ENCODE measurements at regions not wholly inside any gene's neighbourhood (a gene's known extent, or its start where the extent isn't known, plus 50 kb on each side); places are given as distances from the start of the nearest gene placed in this dataset.
A peak's percentile ranks its signal among the peaks of the same experiment; 100 is the strongest.

- DNase-seq (ENCODE audit: low read depth), result no peak
Observed at GRCh38 chr12:98352218-98352811, 163.1 kb upstream of the TMPO start.

GRCh38 chr12:98352835-98353234 is 162.6 kb upstream of the TMPO start:
- DNase-seq (ENCODE audit: low read depth), result no peak

- DNase-seq (ENCODE audit: low read depth), result no peak
Observed at GRCh38 chr12:98354520-98355035, 160.8 kb upstream of the TMPO start.

- DNase-seq (ENCODE audit: low read depth), result no peak
Observed at GRCh38 chr12:98355322-98355721, 160.1 kb upstream of the TMPO start.

- no peak for DNase-seq (ENCODE audit: low read depth)
Observed at GRCh38 chr12:98355933-98356332, 159.5 kb upstream of the TMPO start.

GRCh38 chr12:98358144-98358543 is 157.2 kb upstream of the TMPO start:
- no peak for DNase-seq (ENCODE audit: low read depth)

GRCh38 chr12:98359856-98360255 is 155.5 kb upstream of the TMPO start:
- no peak for DNase-seq (ENCODE audit: low read depth)

- no peak for DNase-seq (ENCODE audit: low read depth)
Observed at GRCh38 chr12:98360401-98360800, 155.0 kb upstream of the TMPO start.

GRCh38 chr12:98369581-98369980 is 145.8 kb upstream of the TMPO start:
- no peak for DNase-seq (ENCODE audit: low read depth)

GRCh38 chr12:98370976-98371375 is 144.4 kb upstream of the TMPO start:
- no peak for DNase-seq (ENCODE audit: low read depth)

GRCh38 chr12:98371419-98371818 is 144.0 kb upstream of the TMPO start:
- no peak for DNase-seq (ENCODE audit: low read depth)

- DNase-seq (ENCODE audit: low read depth), result no peak
Observed at GRCh38 chr12:98372340-98373024, 142.9 kb upstream of the TMPO start.

- no peak for DNase-seq (ENCODE audit: low read depth)
Observed at GRCh38 chr12:98373025-98373554, 142.3 kb upstream of the TMPO start.

GRCh38 chr12:98374007-98374406 is 141.4 kb upstream of the TMPO start:
- no peak for DNase-seq (ENCODE audit: low read depth)

GRCh38 chr12:98379106-98379505 is 136.3 kb upstream of the TMPO start:
- no peak for DNase-seq (ENCODE audit: low read depth)

GRCh38 chr12:98385641-98386040 is 129.7 kb upstream of the TMPO start:
- no peak for DNase-seq (ENCODE audit: low read depth)

GRCh38 chr12:98387444-98387843 is 127.9 kb upstream of the TMPO start:
- DNase-seq (ENCODE audit: low read depth), result no peak

GRCh38 chr12:98388126-98388525 is 127.3 kb upstream of the TMPO start:
- DNase-seq (ENCODE audit: low read depth), result no peak

GRCh38 chr12:98389593-98389992 is 125.8 kb upstream of the TMPO start:
- no peak for DNase-seq (ENCODE audit: low read depth)

GRCh38 chr12:98397323-98398105 is 117.9 kb upstream of the TMPO start:
- peak; percentile 60 for DNase-seq (ENCODE audit: low read depth)

GRCh38 chr12:98399532-98399931 is 115.9 kb upstream of the TMPO start:
- DNase-seq (ENCODE audit: low read depth), result peak; percentile 30

GRCh38 chr12:98401427-98401826 is 114.0 kb upstream of the TMPO start:
- no peak for DNase-seq (ENCODE audit: low read depth)

- no peak for DNase-seq (ENCODE audit: low read depth)
Observed at GRCh38 chr12:98402091-98402490, 113.3 kb upstream of the TMPO start.
